Osteoblast (primary cell): ENCODE measurements at regions not wholly inside any gene's neighbourhood (a gene's known extent, or its start where the extent isn't known, plus 50 kb on each side); places are given as distances from the start of the nearest gene placed in this dataset.

Experiments
- DNase-seq: peaks from one replicate; pipeline ENCODE4 v3.0.0; 2011; ENCODE audit warnings: low spot score, mixed read lengths; ENCODE audit not compliant: insufficient read length; ENCODE audit errors: missing footprints
- H2AFZ ChIP-seq: 2 replicates; pipeline ENCODE4 v1.6.0; 2011; ENCODE audit warnings: mild to moderate bottlenecking, low read length
- H3K27ac ChIP-seq: 2 replicates; pipeline ENCODE4 v1.5.1; 2011; ENCODE audit warnings: mild to moderate bottlenecking, low read depth, low read length, moderate library complexity
- H3K27me3 ChIP-seq: 2 replicates; pipeline ENCODE4 v1.6.0; 2012; ENCODE audit warnings: mild to moderate bottlenecking, control low read depth, inconsistent platforms, low read length, moderate library complexity; ENCODE audit not compliant: insufficient read depth
- H3K36me3 ChIP-seq: 2 replicates; pipeline ENCODE4 v1.5.1; 2011; ENCODE audit warnings: mild to moderate bottlenecking, low read length, control low read depth, moderate library complexity; ENCODE audit not compliant: insufficient read depth
- H3K4me1 ChIP-seq: 2 replicates; pipeline ENCODE4 v1.5.1; 2011; ENCODE audit warnings: mild to moderate bottlenecking, low read length, control low read depth, moderate library complexity; ENCODE audit not compliant: insufficient read depth
- H3K4me2 ChIP-seq: 2 replicates; pipeline ENCODE4 v1.6.0; 2011; ENCODE audit warnings: mild to moderate bottlenecking, low read length; ENCODE audit not compliant: insufficient read depth
- H3K4me3 ChIP-seq: fragments of 200-600 bp; sonication (generic); 3 replicates; pipeline ENCODE4 v1.5.1; 2012; ENCODE audit warnings: mild to moderate bottlenecking, low read length, inconsistent platforms; ENCODE audit not compliant: insufficient read depth
- H3K79me2 ChIP-seq: 2 replicates; pipeline ENCODE4 v1.6.0; 2012; ENCODE audit warnings: mild to moderate bottlenecking, low read length, control low read depth, inconsistent platforms; ENCODE audit not compliant: insufficient read depth
- H3K9me3 ChIP-seq: 2 replicates; pipeline ENCODE4 v1.5.1; 2011; ENCODE audit warnings: low read depth, low read length, control low read depth
- H4K20me1 ChIP-seq: 2 replicates; pipeline ENCODE4 v1.6.0; 2012; ENCODE audit warnings: mild to moderate bottlenecking, low read length, control low read depth; ENCODE audit not compliant: insufficient read depth
- TF ChIP-seq, protein P1 (sequence below): IDR thresholded peaks from 2 replicates; pipeline ENCODE4 v1.5.1; 2011; ENCODE audit warnings: mild to moderate bottlenecking, low read depth, low read length, moderate library complexity; ENCODE audit errors: extremely low read depth

DNA sequence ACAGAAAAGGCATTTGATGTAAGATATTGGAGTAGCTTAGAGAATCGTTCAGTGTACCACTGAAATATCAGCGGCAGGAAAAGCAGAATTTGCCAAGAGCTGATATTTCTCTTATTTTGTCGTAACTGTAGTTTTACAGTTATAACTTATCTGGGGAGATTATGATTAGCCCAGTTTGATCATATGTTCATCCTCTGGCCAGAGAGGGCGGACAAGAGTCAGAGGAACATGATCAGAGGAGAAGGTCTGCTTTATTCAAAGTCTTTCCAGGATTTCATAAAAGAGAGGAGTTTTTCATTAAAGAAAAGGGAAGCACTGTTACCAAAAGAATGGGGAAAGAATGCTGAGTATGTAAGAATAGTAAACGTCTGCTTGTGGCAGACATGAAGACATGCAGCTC, 1655.6 kb downstream of the DPP10 start:
- Histone ChIP-seq H3K36me3 (no peaks in the 10 kb centered on the region), H3K9me3 (peaks cover 6% of the 10 kb centered on the region), H3K27ac (no peak overlapping the region), H3K27me3 (no peaks in the 10 kb centered on the region), H3K4me2 (no peak overlapping the region), H3K79me2 (no peaks in the 10 kb centered on the region), H2AFZ (no peak overlapping the region), H4K20me1 (no peaks in the 10 kb centered on the region), H3K4me3 (no peak overlapping the region), H3K4me1 (no peaks in the 10 kb centered on the region)
- TF ChIP-seq, protein P1, sequence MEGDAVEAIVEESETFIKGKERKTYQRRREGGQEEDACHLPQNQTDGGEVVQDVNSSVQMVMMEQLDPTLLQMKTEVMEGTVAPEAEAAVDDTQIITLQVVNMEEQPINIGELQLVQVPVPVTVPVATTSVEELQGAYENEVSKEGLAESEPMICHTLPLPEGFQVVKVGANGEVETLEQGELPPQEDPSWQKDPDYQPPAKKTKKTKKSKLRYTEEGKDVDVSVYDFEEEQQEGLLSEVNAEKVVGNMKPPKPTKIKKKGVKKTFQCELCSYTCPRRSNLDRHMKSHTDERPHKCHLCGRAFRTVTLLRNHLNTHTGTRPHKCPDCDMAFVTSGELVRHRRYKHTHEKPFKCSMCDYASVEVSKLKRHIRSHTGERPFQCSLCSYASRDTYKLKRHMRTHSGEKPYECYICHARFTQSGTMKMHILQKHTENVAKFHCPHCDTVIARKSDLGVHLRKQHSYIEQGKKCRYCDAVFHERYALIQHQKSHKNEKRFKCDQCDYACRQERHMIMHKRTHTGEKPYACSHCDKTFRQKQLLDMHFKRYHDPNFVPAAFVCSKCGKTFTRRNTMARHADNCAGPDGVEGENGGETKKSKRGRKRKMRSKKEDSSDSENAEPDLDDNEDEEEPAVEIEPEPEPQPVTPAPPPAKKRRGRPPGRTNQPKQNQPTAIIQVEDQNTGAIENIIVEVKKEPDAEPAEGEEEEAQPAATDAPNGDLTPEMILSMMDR = no peak
- no peak for DNase-seq

DNA sequence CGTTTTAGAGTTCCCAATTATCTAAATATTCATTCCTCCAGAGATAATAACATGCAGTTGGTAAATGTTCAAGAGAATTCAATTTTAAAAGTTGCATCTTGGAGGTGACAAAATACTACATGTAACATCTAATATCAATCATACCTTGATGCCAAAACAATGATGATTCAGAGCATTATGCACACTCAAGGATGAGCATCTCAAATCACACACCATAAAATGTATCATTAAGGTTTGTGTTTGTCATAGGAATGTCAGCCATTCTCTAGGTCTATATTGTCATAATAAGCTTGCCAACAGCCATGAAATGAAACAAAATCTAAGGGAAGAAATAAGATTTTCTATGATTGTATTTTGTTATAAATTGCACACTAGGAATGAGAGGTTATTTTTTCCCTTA, 1667.0 kb downstream of the DPP10 start:
- Histone ChIP-seq H3K4me2 (no peak overlapping the region), H3K36me3 (no peaks in the 10 kb centered on the region), H3K27me3 (no peaks in the 10 kb centered on the region), H3K9me3 (no peaks in the 10 kb centered on the region), H4K20me1 (no peaks in the 10 kb centered on the region), H3K4me1 (no peaks in the 10 kb centered on the region), H3K27ac (no peak overlapping the region), H3K79me2 (no peaks in the 10 kb centered on the region), H3K4me3 (no peak overlapping the region), H2AFZ (no peak overlapping the region)
- TF ChIP-seq, protein P1 = no peak
- no peak for DNase-seq

DNA sequence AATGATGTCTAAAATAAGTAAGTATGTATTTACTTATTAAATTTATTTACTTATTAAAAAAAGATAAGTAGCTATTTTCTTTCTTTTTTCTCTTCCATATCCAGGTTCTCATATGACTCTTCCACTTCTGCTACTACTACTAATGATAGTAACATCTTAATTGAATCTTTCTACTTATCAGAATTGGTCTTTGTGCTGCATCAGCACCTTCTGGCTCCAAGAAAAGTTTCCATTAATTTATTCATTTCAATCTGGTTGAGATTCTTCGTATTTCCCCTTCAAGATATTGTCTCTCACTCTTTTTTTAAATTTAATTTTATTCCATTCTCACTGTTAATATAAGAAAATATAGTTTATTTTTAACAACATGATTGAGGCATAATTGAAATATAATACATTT, 1675.4 kb downstream of the DPP10 start:
- H3K79me2 ChIP-seq = no peaks in the 10 kb centered on the region
- no peaks in the 10 kb centered on the region for H3K36me3 ChIP-seq
- H3K27me3 ChIP-seq = no peaks in the 10 kb centered on the region
- TF ChIP-seq, protein P1 = no peak
- H3K4me3 ChIP-seq = no peak overlapping the region
- H4K20me1 ChIP-seq = no peaks in the 10 kb centered on the region
- DNase-seq = no peak
- no peak overlapping the region for H3K4me2 ChIP-seq
- H3K9me3 ChIP-seq = no peaks in the 10 kb centered on the region
- H2AFZ ChIP-seq = no peak overlapping the region
- H3K4me1 ChIP-seq = no peaks in the 10 kb centered on the region
- H3K27ac ChIP-seq = no peak overlapping the region

DNA sequence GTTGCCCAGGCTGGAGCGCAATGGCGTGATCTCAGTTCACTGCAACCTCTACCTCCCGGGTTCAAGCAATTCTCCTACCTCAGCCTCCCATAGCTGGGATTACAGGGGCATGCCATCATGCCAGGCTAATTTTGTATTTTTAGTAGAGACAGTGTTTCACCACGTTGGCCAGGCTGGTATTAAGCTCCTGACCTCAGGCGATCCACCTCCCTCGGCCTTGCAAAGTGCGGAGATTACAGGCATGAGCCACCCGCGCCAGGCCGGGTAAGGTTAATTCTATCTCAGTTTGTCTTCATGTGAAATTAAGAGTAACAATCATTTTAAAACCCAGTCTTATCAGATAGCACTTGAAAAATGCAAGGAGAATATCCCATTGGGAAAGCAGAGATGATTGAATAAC, 1681.7 kb upstream of the DDX18 start:
- no peak overlapping the region for H3K27ac ChIP-seq
- H3K27me3 ChIP-seq = no peaks in the 10 kb centered on the region
- H3K4me1 ChIP-seq = no peaks in the 10 kb centered on the region
- no peaks in the 10 kb centered on the region for H4K20me1 ChIP-seq
- H2AFZ ChIP-seq = no peak overlapping the region
- TF ChIP-seq, protein P1 = no peak
- no peaks in the 10 kb centered on the region for H3K9me3 ChIP-seq
- no peaks in the 10 kb centered on the region for H3K36me3 ChIP-seq
- no peak overlapping the region for H3K4me2 ChIP-seq
- H3K4me3 ChIP-seq = no peak overlapping the region
- DNase-seq = no peak
- no peaks in the 10 kb centered on the region for H3K79me2 ChIP-seq
